Mucosa of descending colon (tissue), 3 donors: ENCODE measurements at regions not wholly inside any gene's neighbourhood (a gene's known extent, or its start where the extent isn't known, plus 50 kb on each side); places are given as distances from the start of the nearest gene placed in this dataset.

Source experiments
- ATAC-seq: fragments of 200-7000 bp; cut with Tn5 transposase; one replicate; pipeline ENCODE4 v1.9.1; 2020; ENCODE audit warnings: mild to moderate bottlenecking, moderate library complexity
- DNase-seq, 3 donors: peaks; one replicate each; pipeline ENCODE4 v3.0.0-alpha.2; 2020
- H3K36me3 ChIP-seq: fragments of 200-600 bp; one replicate; pipeline ENCODE4 v1.8.0; 2021; ENCODE audit warnings: low read depth, mild to moderate bottlenecking
- H3K4me1 ChIP-seq: fragments of 200-600 bp; one replicate; pipeline ENCODE4 v1.8.0; 2021; ENCODE audit warnings: low read depth, mild to moderate bottlenecking
- H3K4me3 ChIP-seq: fragments of 200-600 bp; one replicate; pipeline ENCODE4 v1.8.0; 2021; ENCODE audit warnings: mild to moderate bottlenecking
- H3K9me3 ChIP-seq: fragments of 200-600 bp; one replicate; pipeline ENCODE4 v1.8.0; 2021; ENCODE audit warnings: mild to moderate bottlenecking
- CTCF ChIP-seq: fragments of 200-600 bp; IDR thresholded peaks from one replicate; pipeline ENCODE4 v1.8.0; 2022; ENCODE audit warnings: antibody characterized with exemption, mild to moderate bottlenecking
- intact Hi-C, 2 donors: fragments of 100-400 bp; cut with DNase I in 1 of 2; cut with micrococcal nuclease in 1 of 2; formaldehyde crosslinking; loops; one replicate each; pipeline versions ENCODE4 v1.11.0 to v1.11.1; 2022; cut with DNase I, micrococcal nuclease
- donor health status: DM: no; HTN: no; CAD: no; lungs with moderate emphysema.
- donor health status: DM: no; HTN: no; CAD: no.
- donor health status: DM: no; HTN: yes; CAD: no.

- ATAC-seq (no peak), DNase-seq (no peak)
- H3K4me3 ChIP-seq: no peak overlapping the region
- intact Hi-C loops: no loop called here
- no peak for TF ChIP-seq CTCF
- H3K9me3 ChIP-seq: no peaks in the 10 kb centered on the region
- no peaks in the 10 kb centered on the region for H3K4me1 ChIP-seq
- no peaks in the 10 kb centered on the region for H3K36me3 ChIP-seq
Observed at GRCh38 chr14:97760050-97760449, 962.9 kb downstream of the VRK1 start.

GRCh38 chr14:97762386-97762785 is 965.2 kb downstream of the VRK1 start:
- TF ChIP-seq CTCF: no peak
- intact Hi-C loops: no loop called here
- DNase-seq: no peak
- no peaks in the 10 kb centered on the region for H3K9me3 ChIP-seq
- H3K4me1 ChIP-seq: no peaks in the 10 kb centered on the region
- no peak for ATAC-seq
- H3K4me3 ChIP-seq: no peak overlapping the region
- H3K36me3 ChIP-seq: no peaks in the 10 kb centered on the region

GRCh38 chr14:97771340-97772045 is 974.3 kb downstream of the VRK1 start:
- intact Hi-C loops: no loop called here
- no peak for ATAC-seq
- H3K9me3 ChIP-seq: no peaks in the 10 kb centered on the region
- no peak overlapping the region for H3K4me3 ChIP-seq
- H3K36me3 ChIP-seq: no peaks in the 10 kb centered on the region
- no peak for DNase-seq
- no peak for TF ChIP-seq CTCF
- no peaks in the 10 kb centered on the region for H3K4me1 ChIP-seq

- no peak for ATAC-seq
- no peak for DNase-seq
- intact Hi-C loops: no loop called here
- TF ChIP-seq CTCF: no peak
- Histone ChIP-seq H3K9me3 (no peaks in the 10 kb centered on the region), H3K4me1 (no peaks in the 10 kb centered on the region), H3K4me3 (no peak overlapping the region), H3K36me3 (no peaks in the 10 kb centered on the region)
Observed at GRCh38 chr14:97773598-97773997, 976.4 kb downstream of the VRK1 start.

- H3K4me1 ChIP-seq: no peaks in the 10 kb centered on the region
- no peak for TF ChIP-seq CTCF
- intact Hi-C loops: no loop called here
- no peak for ATAC-seq
- no peaks in the 10 kb centered on the region for H3K36me3 ChIP-seq
- H3K9me3 ChIP-seq: no peaks in the 10 kb centered on the region
- no peak overlapping the region for H3K4me3 ChIP-seq
- DNase-seq: no peak
Observed at GRCh38 chr14:97776890-97777558, 979.8 kb downstream of the VRK1 start.
